ENCODE measurements at regions not wholly inside any gene's neighbourhood (a gene's known extent, or its start where the extent isn't known, plus 50 kb on each side); places are given as distances from the start of the nearest gene placed in this dataset.
"Not testable (repeated sequence)": the region's sequence is repeated elsewhere in the genome, so short reads cannot be mapped to it uniquely, and the experiment has no call there.

- H3K4me2 ChIP-seq (ENCODE audit: insufficient read depth, low read length); H3K27me3 ChIP-seq (ENCODE audit: control insufficient read depth in 2 of 2, insufficient read depth in 2 of 2, low read length in 2 of 2); POLR2A ChIA-PET; H3K4me1 ChIP-seq (ENCODE audit: control insufficient read depth, extremely low read depth, insufficient read depth, low read length); H3K9me1 ChIP-seq (replicated peaks; ENCODE audit: control insufficient read depth, extremely low read depth, insufficient read depth, low read length); dilution Hi-C loops (cut with MboI; ENCODE audit: extremely low pct_ligation_motif_present, low sequenced_read_pairs); H3K36me3 ChIP-seq (ENCODE audit: control insufficient read depth in 2 of 2, extremely low read depth in 1 of 2, insufficient read depth in 2 of 2, low read length in 2 of 2); H3K79me2 ChIP-seq (ENCODE audit: control insufficient read depth, insufficient read depth, low read length); H3K27ac ChIP-seq (ENCODE audit: insufficient read depth, low read depth, low read length); BruUV-seq (replicated peaks); H3K9ac ChIP-seq (replicated peaks; ENCODE audit: extremely low read depth, insufficient read depth, low read length); H4K20me1 ChIP-seq (replicated peaks; ENCODE audit: control insufficient read depth, extremely low read depth, insufficient read depth, low read length); H3K4me3 ChIP-seq (replicated peaks in 1 of 3; ENCODE audit: insufficient read depth in 1 of 3, low read depth in 1 of 3, low read length in 3 of 3); H2AFZ ChIP-seq (ENCODE audit: low read depth, low read length); H3K9me3 ChIP-seq (replicated peaks; ENCODE audit: control insufficient read depth, insufficient read depth, low read length): not testable (repeated sequence)
- peak; percentile 34 for DNase-seq (ENCODE audit: low read depth, low spot score)
- peak in 1 of 2 donors; percentile 15 for TF ChIP-seq CTCF (IDR thresholded peaks at IDR 0.05; ENCODE audit: extremely low read depth in 1 of 2, insufficient read depth in 1 of 2, low read depth in 1 of 2, low read length in 2 of 2)
- intact Hi-C loops (cut with micrococcal nuclease) = loop anchor here (1.0 kb wide), 2 partner anchors 39 to 63 kb away; no protein-coding TSS in a partner anchor
- CTCF ChIA-PET = interaction anchor here (0.8 to 6.0 kb wide), 7 partner anchors 9 to 661 kb away, joined by 3 to 74 read pairs (median 5); no protein-coding TSS in a partner anchor
- peak; percentile 24 for FAIRE-seq
These were observed 73.4 kb upstream of the SCIN start for GRCh38 chr7:12496901-12497674.

GRCh38 chr7:12504149-12504548, 66.4 kb upstream of the SCIN start:
- no peak for FAIRE-seq
- H2AFZ ChIP-seq (ENCODE audit: low read depth, low read length) = no peak overlapping the region
- dilution Hi-C loops (cut with MboI; ENCODE audit: extremely low pct_ligation_motif_present, low sequenced_read_pairs) = no loop called here

More at GRCh38 chr7:12504149-12504548, 66.4 kb upstream of the SCIN start:
- no peak overlapping the region for H3K4me3 ChIP-seq (replicated peaks in 1 of 3; ENCODE audit: insufficient read depth in 1 of 3, low read depth in 1 of 3, low read length in 3 of 3)
- no peaks in the 10 kb centered on the region for H3K36me3 ChIP-seq (ENCODE audit: control insufficient read depth in 2 of 2, extremely low read depth in 1 of 2, insufficient read depth in 2 of 2, low read length in 2 of 2)
- no peak for DNase-seq (ENCODE audit: low read depth, low spot score)
- no peaks in the 10 kb centered on the region for H3K4me1 ChIP-seq (ENCODE audit: control insufficient read depth, extremely low read depth, insufficient read depth, low read length)
- no peaks in the 10 kb centered on the region for H4K20me1 ChIP-seq (replicated peaks; ENCODE audit: control insufficient read depth, extremely low read depth, insufficient read depth, low read length)
- CTCF ChIA-PET = interaction anchor here (1.1 to 2.2 kb wide), 4 partner anchors 9 to 46 kb away, joined by 3 to 6 read pairs (median 4); no protein-coding TSS in a partner anchor
- TF ChIP-seq FOS (IDR thresholded peaks at IDR 0.05; ENCODE audit: borderline replicate concordance, insufficient read depth, low read length) = no peak
- TF ChIP-seq MAX (IDR thresholded peaks at IDR 0.05; ENCODE audit: insufficient read depth, insufficient read length) = no peak
- TF ChIP-seq CTCF (IDR thresholded peaks at IDR 0.05; ENCODE audit: extremely low read depth in 1 of 2, insufficient read depth in 1 of 2, low read depth in 1 of 2, low read length in 2 of 2) = no peak
- TF ChIP-seq POLR2A (IDR thresholded peaks at IDR 0.05; ENCODE audit: low read depth, low read length) = no peak
- no peak for TF ChIP-seq POLR2AphosphoS5 (IDR thresholded peaks at IDR 0.05; ENCODE audit: insufficient read depth, low read depth, low read length)
- no peak for TF ChIP-seq MYC (IDR thresholded peaks at IDR 0.05; ENCODE audit: low read depth, low read length)
- no peak for TF ChIP-seq EZH2 (IDR thresholded peaks at IDR 0.05; ENCODE audit: borderline replicate concordance, low read depth, low read length, severe bottlenecking)
- TF ChIP-seq GATA2 (IDR thresholded peaks at IDR 0.05; ENCODE audit: insufficient read depth, insufficient read length, low read depth, low read length) = no peak
- TF ChIP-seq JUN (IDR thresholded peaks at IDR 0.05; ENCODE audit: borderline replicate concordance, insufficient read depth, insufficient read length, low read depth) = no peak
- no peak overlapping the region for H3K27ac ChIP-seq (ENCODE audit: insufficient read depth, low read depth, low read length)
- POLR2A ChIA-PET = no interaction called here
- H3K27me3 ChIP-seq (ENCODE audit: control insufficient read depth in 2 of 2, insufficient read depth in 2 of 2, low read length in 2 of 2) = no peaks in the 10 kb centered on the region
- intact Hi-C loops (cut with micrococcal nuclease) = no loop called here
- no peak overlapping the region for H3K9ac ChIP-seq (replicated peaks; ENCODE audit: extremely low read depth, insufficient read depth, low read length)
- H3K4me2 ChIP-seq (ENCODE audit: insufficient read depth, low read length) = no peak overlapping the region
- no TSS peak for BruUV-seq (replicated peaks)
- no peaks in the 10 kb centered on the region for H3K79me2 ChIP-seq (ENCODE audit: control insufficient read depth, insufficient read depth, low read length)
- no peaks in the 10 kb centered on the region for H3K9me3 ChIP-seq (replicated peaks; ENCODE audit: control insufficient read depth, insufficient read depth, low read length)
- no peaks in the 10 kb centered on the region for H3K9me1 ChIP-seq (replicated peaks; ENCODE audit: control insufficient read depth, extremely low read depth, insufficient read depth, low read length)
